GM13976 (cell line): ENCODE measurements at regions not wholly inside any gene's neighbourhood (a gene's known extent, or its start where the extent isn't known, plus 50 kb on each side); places are given as distances from the start of the nearest gene placed in this dataset.

Source experiments
- DNase-seq: peaks from one replicate; pipeline ENCODE4 v3.0.0; 2012; ENCODE audit warnings: low spot score
- CTCF ChIP-seq: IDR thresholded peaks from 2 replicates; pipeline ENCODE4 v1.5.1; 2012; ENCODE audit warnings: borderline replicate concordance, mild to moderate bottlenecking; ENCODE audit not compliant: insufficient read depth; ENCODE audit errors: extremely low read depth, missing control alignments, control extremely low read depth
- in situ Hi-C: fragments of 300-500 bp; cut with MboI; formaldehyde crosslinking; loops from one replicate; pipeline ENCODE4 v1.12.0; 2022; ENCODE audit warnings: low sequenced_read_pairs, mixed read lengths, inconsistent platforms; ENCODE audit not compliant: unreplicated experiment

- no peak for TF ChIP-seq CTCF
- DNase-seq = no peak
- in situ Hi-C loops = no loop called here
These were observed 505.4 kb downstream of the EIPR1 start for GRCh38 chr2:2872309-2872617.

- in situ Hi-C loops = no loop called here
- DNase-seq = no peak
- no peak for TF ChIP-seq CTCF
These were observed 505.9 kb downstream of the EIPR1 start for GRCh38 chr2:2871480-2872308.

GRCh38 chr2:2870106-2870505, 507.5 kb downstream of the EIPR1 start:
- no peak for DNase-seq
- no peak for TF ChIP-seq CTCF
- in situ Hi-C loops = no loop called here

- in situ Hi-C loops = no loop called here
- TF ChIP-seq CTCF = no peak
- DNase-seq = no peak
These were observed 508.1 kb downstream of the EIPR1 start for GRCh38 chr2:2869553-2869952.

- no peak for DNase-seq
- no peak for TF ChIP-seq CTCF
- in situ Hi-C loops = no loop called here
These were observed 509.5 kb downstream of the EIPR1 start for GRCh38 chr2:2868085-2868484.

- TF ChIP-seq CTCF = no peak
- in situ Hi-C loops = no loop called here
- DNase-seq = no peak
These were observed 510.1 kb downstream of the EIPR1 start for GRCh38 chr2:2867397-2867979.

GRCh38 chr2:2866459-2866858, 511.2 kb downstream of the EIPR1 start:
- in situ Hi-C loops = no loop called here
- no peak for DNase-seq
- TF ChIP-seq CTCF = no peak
